Heart right ventricle (tissue), 16 donors: ENCODE measurements at regions not wholly inside any gene's neighbourhood (a gene's known extent, or its start where the extent isn't known, plus 50 kb on each side); places are given as distances from the start of the nearest gene placed in this dataset.

ENCODE experiments used
- ATAC-seq, 8 donors: fragments of 200-7000 bp; cut with Tn5 transposase; one replicate each; pipeline ENCODE4 v1.9.1; 2020; ENCODE audit warnings: mild to moderate bottlenecking in 8 of 8, moderate library complexity in 8 of 8, moderate number of reproducible peaks in 1 of 8
- DNase-seq, 2 donors: peaks; one replicate each; pipeline ENCODE4 v3.0.0-alpha.2; 2020
- H3K27ac ChIP-seq, 10 donors: fragments of 200-600 bp; sonication (generic) in 2 of 10; one replicate each; pipeline versions ENCODE4 v1.5.0 to v1.8.0; 2020 to 2022; ENCODE audit warnings: mild to moderate bottlenecking in 3 of 10
- H3K27me3 ChIP-seq, 7 donors: fragments of 200-600 bp; one replicate each; pipeline ENCODE4 v1.8.0; 2021 to 2022; ENCODE audit warnings: mild to moderate bottlenecking in 2 of 7
- H3K36me3 ChIP-seq, 9 donors: fragments of 200-600 bp; sonication (generic) in 1 of 9; one replicate each; pipeline versions ENCODE4 v1.5.0 to v1.8.0; 2020 to 2022; ENCODE audit warnings: mild to moderate bottlenecking in 2 of 9
- H3K4me1 ChIP-seq, 9 donors: fragments of 200-600 bp; sonication (generic) in 1 of 9; one replicate each; pipeline versions ENCODE4 v1.5.0 to v1.8.0; 2020 to 2022; ENCODE audit warnings: mild to moderate bottlenecking in 4 of 9
- H3K4me3 ChIP-seq, 10 donors: fragments of 200-600 bp; sonication (generic) in 2 of 10; one replicate each; pipeline versions ENCODE4 v1.5.0 to v1.8.0; 2020 to 2022; ENCODE audit warnings: mild to moderate bottlenecking in 7 of 10, moderate library complexity in 2 of 10
- H3K9me3 ChIP-seq, 11 donors: fragments of 200-600 bp in 10 of 11; sonication (generic) in 2 of 11; one replicate each; pipeline versions ENCODE4 v1.5.0 to v1.8.0; 2013 to 2022; ENCODE audit warnings: mild to moderate bottlenecking in 2 of 11, control low read depth in 1 of 11, moderate library complexity in 1 of 11
- CTCF ChIP-seq, 9 donors: fragments of 200-600 bp; sonication (generic) in 2 of 9; IDR thresholded peaks; one replicate each; pipeline versions ENCODE4 v1.5.0 to v1.8.0; 2021 to 2022; ENCODE audit warnings: antibody characterized with exemption in 9 of 9, mild to moderate bottlenecking in 5 of 9, moderate library complexity in 1 of 9
- WGBS, 2 donors: extraction: QIAGEN DNeasy Blood & Tissue Kit; methylation state at CpG; one replicate each; pipeline ENCODE4 v1.1.7; 2013; ENCODE audit warnings: inconsistent platforms in 1 of 2; 5-methylcytosine and 5-hydroxymethylcytosine counted together
- intact Hi-C, 10 donors: fragments of 100-400 bp; cut with DNase I; formaldehyde crosslinking; loops; one replicate each; pipeline versions ENCODE4 v1.11.1 to v1.14.2; 2022
- donor health status: Arrhythmogenic right ventricular cardiomyopathy.
- donor health status: ischemic (EF 13 %, LVEDD 7.1; RV severe dilation, severe dysfunction).
- donor health status: healthy with polysubstance abuse.
- donor health status: DM: no; HTN: yes; CAD: no.
- donor health status: DM: no; HTN: no; CAD: no.
- donor health status: ischemic (EF 25% LVEDD 6.9; RV normal size, moderate dysfunction).
- donor health status: ischemic (EF 25% LVEDD 5.7; RV mildly dilated, moderate dysfunction).
- donor health status: healthy.
- donor health status: DM: yes; HTN: yes; CAD: no.
- donor health status: Ischemic cardiomyopathy.
- donor health status: ischemic (EF 35%, LVEDD 5.7; RV mildly dilated, moderate dysfunction).
- donor health status: nonischemic (EF 11% LVEDD 7.7; RV severe dilation, severe dysfunction).
- donor health status: DM: yes; HTN: yes; CAD: no.
- donor health status: PGD.
- donor health status: ischemic (EF 29% LVEDD 5.4; RV normal size, mild dysfunction).
- donor health status: nonischemic (EF 23%, LVEDD 6.1; RV moderate dilation, normal function).

- intact Hi-C loops, result loop anchor here in 1 of 10 donors (10.0 kb wide), 1 partner anchor 408 kb away; no protein-coding TSS in a partner anchor
- Histone ChIP-seq H3K27ac (no peak overlapping the region), H3K27me3 (no peaks in the 10 kb centered on the region), H3K4me3 (no peak overlapping the region), H3K4me1 (peaks cover 0 to 3% (median 0%) of the 10 kb centered on the region in 9 donors), H3K9me3 (peaks cover 0 to 2% (median 0%) of the 10 kb centered on the region in 11 donors), H3K36me3 (no peaks in the 10 kb centered on the region)
- DNase-seq, result peak in 1 of 2 donors; percentile 21
- TF ChIP-seq CTCF (IDR thresholded peaks at IDR 0.05), result peak; percentile 20 to 61 (median 50)
- ATAC-seq, result no peak
- 58 to 63% methylated on average over 4 of the region's 4 CpGs for WGBS, 2 donors
Observed at GRCh38 chr3:145776782-145777408, 384.1 kb downstream of the PLOD2 start.

GRCh38 chr3:145780301-145780700, 380.7 kb downstream of the PLOD2 start:
- TF ChIP-seq CTCF (IDR thresholded peaks at IDR 0.05), result no peak
- no peak for ATAC-seq
- no peaks in the 10 kb centered on the region for H3K36me3 ChIP-seq
- H3K27ac ChIP-seq, result no peak overlapping the region
- H3K4me3 ChIP-seq, result no peak overlapping the region
- H3K27me3 ChIP-seq, result no peaks in the 10 kb centered on the region
- DNase-seq, result no peak
- H3K9me3 ChIP-seq, result peaks cover 0 to 4% (median 0%) of the 10 kb centered on the region in 11 donors
- 80 to 86% methylated on average over 4 of the region's 4 CpGs for WGBS, 2 donors
- H3K4me1 ChIP-seq, result peaks cover 0 to 1% (median 0%) of the 10 kb centered on the region in 9 donors
- intact Hi-C loops, result no loop called here

DNA sequence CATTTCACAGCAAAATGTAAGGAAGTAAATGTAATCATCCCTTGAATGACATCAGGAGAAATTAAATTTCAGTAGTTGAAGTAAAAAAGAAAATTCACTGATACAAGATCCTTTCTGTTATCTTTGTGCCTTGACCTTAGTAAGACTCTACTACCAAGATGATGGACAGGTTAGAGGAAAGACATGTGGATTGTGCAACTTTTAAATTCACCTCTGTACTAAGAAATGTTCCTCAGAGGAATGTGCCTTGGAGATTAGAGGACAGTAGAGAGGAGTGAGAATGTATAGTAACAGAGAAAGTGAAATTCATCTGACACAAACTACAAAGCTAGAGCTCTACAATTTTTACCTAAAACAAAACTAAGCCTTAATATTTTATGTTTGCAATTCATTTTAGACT, 375.3 kb downstream of the PLOD2 start:
- H3K9me3 ChIP-seq, result peaks cover 0 to 4% (median 0%) of the 10 kb centered on the region in 11 donors
- H3K4me3 ChIP-seq, result no peak overlapping the region
- H3K36me3 ChIP-seq, result no peaks in the 10 kb centered on the region
- intact Hi-C loops, result no loop called here
- no peaks in the 10 kb centered on the region for H3K4me1 ChIP-seq
- no peak for TF ChIP-seq CTCF (IDR thresholded peaks at IDR 0.05)
- H3K27me3 ChIP-seq, result no peaks in the 10 kb centered on the region
- ATAC-seq (no peak), DNase-seq (no peak)
- no peak overlapping the region for H3K27ac ChIP-seq

DNA sequence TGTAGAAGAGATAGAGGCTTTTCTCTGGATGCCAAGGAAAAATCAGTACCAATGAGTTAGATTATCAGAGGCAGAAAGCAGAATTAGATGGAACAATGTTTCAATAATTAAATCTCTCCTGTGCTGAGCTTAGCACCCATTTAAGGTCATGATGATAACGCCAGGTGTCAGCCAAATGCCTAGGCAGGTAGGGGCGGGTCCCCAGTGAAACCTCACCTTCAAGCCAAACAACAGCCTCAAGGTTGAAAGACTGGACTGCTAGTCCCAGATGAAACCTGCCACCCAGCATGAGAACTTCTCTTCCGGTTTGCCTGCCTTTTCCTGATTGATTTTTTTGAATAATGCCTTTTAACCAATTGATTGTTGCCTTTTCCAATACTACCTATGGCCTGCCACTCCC, 363.0 kb downstream of the PLOD2 start:
- intact Hi-C loops, result loop anchor here in 1 of 10 donors (10.0 kb wide), 1 partner anchor 597 kb away; no protein-coding TSS in a partner anchor
- H3K4me3 ChIP-seq, result no peak overlapping the region
- WGBS, 2 donors, result 72 to 78% methylated on average over 3 of the region's 3 CpGs
- H3K4me1 ChIP-seq, result no peaks in the 10 kb centered on the region
- H3K27me3 ChIP-seq, result no peaks in the 10 kb centered on the region
- no peak for ATAC-seq
- TF ChIP-seq CTCF (IDR thresholded peaks at IDR 0.05), result no peak
- H3K36me3 ChIP-seq, result no peaks in the 10 kb centered on the region
- H3K27ac ChIP-seq, result no peak overlapping the region
- DNase-seq, result no peak
- peaks cover 0 to 10% (median 0%) of the 10 kb centered on the region in 11 donors for H3K9me3 ChIP-seq
